HT-29 (cell line): ENCODE measurements at regions not wholly inside any gene's neighbourhood (a gene's known extent, or its start where the extent isn't known, plus 50 kb on each side); places are given as distances from the start of the nearest gene placed in this dataset.
"Not testable (repeated sequence)": the region's sequence is repeated elsewhere in the genome, so short reads cannot be mapped to it uniquely, and the experiment has no call there.

Source experiments
- DNase-seq: peaks from one replicate; pipeline ENCODE4 v3.0.0-alpha.2; 2015; ENCODE audit warnings: low spot score

DNA sequence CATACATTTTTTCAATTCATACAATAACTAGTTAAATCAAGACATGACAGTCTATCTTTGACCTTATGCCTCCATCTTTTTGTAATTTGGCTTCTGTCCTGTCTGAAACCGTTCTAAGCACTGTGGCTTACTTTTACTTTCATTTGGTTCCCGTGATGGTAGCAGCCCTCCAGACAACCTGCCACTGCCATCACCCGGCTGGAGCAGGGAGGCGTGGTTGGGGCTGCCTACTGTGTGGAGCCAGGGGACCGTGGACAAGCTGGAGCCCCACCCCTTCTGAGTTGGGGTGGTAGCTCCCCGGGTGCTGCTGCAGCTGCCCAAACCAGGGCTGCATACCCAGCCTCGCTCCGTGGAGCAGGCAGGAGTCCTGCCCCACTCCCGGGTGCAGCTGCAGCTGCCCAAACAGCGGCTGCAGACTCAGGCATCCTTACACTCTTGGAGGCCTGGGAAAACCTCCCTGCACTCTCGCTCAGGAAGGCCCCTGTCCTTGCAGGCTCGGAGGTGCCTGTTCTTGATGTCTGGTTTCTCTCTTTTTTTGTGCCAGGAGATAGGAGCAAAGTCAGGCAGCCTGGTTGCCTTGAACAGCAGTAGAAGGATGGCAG lies 312.4 kb downstream of the ANKRD30B start:
- not testable (repeated sequence) for DNase-seq

DNA sequence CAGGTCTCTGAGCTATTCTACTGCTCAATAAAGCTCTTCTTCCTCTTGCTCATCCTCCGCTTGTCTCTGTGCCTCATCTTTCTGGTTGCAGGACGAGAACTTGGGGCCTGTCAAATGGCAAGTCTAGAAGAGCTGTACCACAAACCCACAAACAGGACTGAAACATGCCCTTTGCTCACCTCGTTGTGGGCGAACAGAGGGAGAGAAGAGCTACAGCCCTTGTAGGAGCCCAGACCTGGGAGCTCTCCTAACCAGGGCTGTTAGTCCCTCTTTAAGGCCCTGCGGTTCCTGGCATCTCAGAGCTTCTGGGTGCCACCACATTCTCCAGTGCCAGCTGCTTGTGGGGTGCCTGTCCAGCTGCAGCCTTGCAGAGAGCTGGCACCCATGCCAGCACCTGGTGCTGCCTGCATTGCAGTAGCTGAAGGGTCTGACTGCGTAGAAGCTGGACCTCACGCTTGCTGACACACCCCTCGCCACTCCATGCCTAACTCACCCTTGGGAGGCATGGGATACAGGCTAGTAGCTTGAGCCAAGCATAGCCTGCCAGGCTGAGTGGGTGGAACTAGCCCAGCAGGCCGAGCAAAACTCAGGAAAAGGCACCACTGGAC lies 313.4 kb downstream of the ANKRD30B start:
- DNase-seq = not testable (repeated sequence)

DNA sequence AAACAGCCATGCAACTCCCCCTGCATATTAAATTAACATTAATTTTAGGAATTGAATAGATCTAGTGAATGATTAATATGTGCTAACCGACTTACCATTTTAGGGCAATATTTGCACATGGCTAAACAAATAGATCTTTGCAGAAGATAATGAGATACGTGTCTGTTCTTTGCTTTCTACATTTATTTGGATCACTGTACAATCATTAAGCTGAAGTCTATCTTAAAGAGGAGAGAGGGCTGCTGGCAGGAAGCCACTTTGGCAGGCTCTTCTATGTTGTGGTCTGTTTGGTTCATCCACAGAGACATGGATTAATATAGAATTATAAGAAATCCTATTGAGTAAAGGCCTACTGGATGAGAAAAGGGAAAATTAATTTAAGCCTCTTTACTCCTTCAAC lies 318.5 kb downstream of the ANKRD30B start:
- DNase-seq = not testable (repeated sequence)

DNA sequence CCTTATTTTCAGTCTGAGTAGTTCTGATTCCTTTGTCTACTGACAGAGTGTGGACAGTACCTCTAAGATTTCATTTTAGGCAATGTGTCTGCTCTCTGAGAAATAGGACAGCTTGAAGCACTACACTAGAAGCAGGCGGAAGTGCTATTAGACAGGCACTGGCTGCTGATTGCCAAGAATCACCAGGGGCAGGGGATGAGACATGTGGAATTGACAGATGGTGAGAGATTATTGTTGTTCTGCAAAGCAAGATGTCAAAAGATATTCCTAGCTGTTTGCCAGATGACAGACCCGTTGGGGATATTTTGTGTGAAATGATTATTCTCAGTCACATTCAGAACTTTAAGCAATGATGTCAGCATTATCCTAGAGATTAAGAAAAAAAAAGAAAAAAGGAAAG lies 323.3 kb downstream of the ANKRD30B start:
- not testable (repeated sequence) for DNase-seq
